ENCODE measurements at regions not wholly inside any gene's neighbourhood (a gene's known extent, or its start where the extent isn't known, plus 50 kb on each side); places are given as distances from the start of the nearest gene placed in this dataset.

DNA sequence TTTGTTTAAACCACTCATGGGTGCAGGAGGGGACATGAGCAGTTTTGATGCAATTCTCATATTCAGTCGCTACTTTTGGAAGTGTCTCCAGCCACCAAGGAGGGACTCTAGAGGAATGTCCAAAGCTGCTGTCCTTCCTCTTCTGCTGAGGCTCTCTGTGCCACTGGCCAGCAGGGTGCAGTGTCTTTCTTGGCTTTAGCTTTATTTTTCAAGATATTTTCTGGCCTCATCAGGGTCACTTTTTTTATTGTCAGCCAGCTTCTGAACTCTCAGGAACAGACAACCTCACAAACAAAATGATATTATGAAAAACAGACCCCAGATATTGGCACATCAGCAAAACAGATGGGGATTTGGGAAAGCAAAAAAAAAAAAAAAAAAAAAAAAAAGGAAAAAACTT is 289.3 kb upstream of the ZSWIM2 start:
- TF ChIP-seq EP300 (IDR thresholded peaks at IDR 0.05) (no peak), POLR2A (IDR thresholded peaks at IDR 0.05) (no peak), POLR2AphosphoS5 (IDR thresholded peaks at IDR 0.05) (no peak)
- TF ChIP-seq, protein P1, sequence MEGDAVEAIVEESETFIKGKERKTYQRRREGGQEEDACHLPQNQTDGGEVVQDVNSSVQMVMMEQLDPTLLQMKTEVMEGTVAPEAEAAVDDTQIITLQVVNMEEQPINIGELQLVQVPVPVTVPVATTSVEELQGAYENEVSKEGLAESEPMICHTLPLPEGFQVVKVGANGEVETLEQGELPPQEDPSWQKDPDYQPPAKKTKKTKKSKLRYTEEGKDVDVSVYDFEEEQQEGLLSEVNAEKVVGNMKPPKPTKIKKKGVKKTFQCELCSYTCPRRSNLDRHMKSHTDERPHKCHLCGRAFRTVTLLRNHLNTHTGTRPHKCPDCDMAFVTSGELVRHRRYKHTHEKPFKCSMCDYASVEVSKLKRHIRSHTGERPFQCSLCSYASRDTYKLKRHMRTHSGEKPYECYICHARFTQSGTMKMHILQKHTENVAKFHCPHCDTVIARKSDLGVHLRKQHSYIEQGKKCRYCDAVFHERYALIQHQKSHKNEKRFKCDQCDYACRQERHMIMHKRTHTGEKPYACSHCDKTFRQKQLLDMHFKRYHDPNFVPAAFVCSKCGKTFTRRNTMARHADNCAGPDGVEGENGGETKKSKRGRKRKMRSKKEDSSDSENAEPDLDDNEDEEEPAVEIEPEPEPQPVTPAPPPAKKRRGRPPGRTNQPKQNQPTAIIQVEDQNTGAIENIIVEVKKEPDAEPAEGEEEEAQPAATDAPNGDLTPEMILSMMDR (IDR thresholded peaks at IDR 0.05): peak in 4 of 6 experiments; percentile 11 to 37 (median 25)

Measured in upper lobe of left lung (tissue), 4 donors.